Adrenal gland (tissue), 9 donors: ENCODE measurements at regions not wholly inside any gene's neighbourhood (a gene's known extent, or its start where the extent isn't known, plus 50 kb on each side); places are given as distances from the start of the nearest gene placed in this dataset.

Source experiments
- DNase-seq, 7 donors: peaks; one replicate each; pipeline ENCODE4 v3.0.0-alpha.2; 2019 to 2020
- H3K27ac ChIP-seq, 5 donors: fragments of 200-600 bp; sonication (generic) in 4 of 5; 1 replicate in 3 of 5; 2 replicates in 2 of 5; pipeline versions ENCODE4 v1.5.1 to v1.8.0; 2016 to 2020; ENCODE audit warnings: mild to moderate bottlenecking in 1 of 5
- H3K27me3 ChIP-seq: fragments of 200-600 bp; 2 replicates; pipeline ENCODE4 v1.8.0; 2021
- H3K36me3 ChIP-seq, 2 donors: fragments of 200-600 bp; replicated peaks in 1 of 2; 1 replicate in 1 of 2; 2 replicates in 1 of 2; pipeline versions ENCODE4 v1.5.1 to v1.8.0; 2018 to 2022
- H3K4me1 ChIP-seq, 2 donors: fragments of 200-600 bp; replicated peaks in 1 of 2; 1 replicate in 1 of 2; 2 replicates in 1 of 2; pipeline versions ENCODE4 v1.5.1 to v1.8.0; 2018 to 2021
- H3K4me3 ChIP-seq, 4 donors: fragments of 200-600 bp; sonication (generic) in 3 of 4; one replicate each; pipeline ENCODE4 v1.5.1; 2016 to 2018
- H3K9me3 ChIP-seq, 3 donors: fragments of 200-600 bp; sonication (generic) in 1 of 3; replicated peaks in 1 of 3; 1 replicate in 2 of 3; 2 replicates in 1 of 3; pipeline versions ENCODE4 v1.5.1 to v1.8.0; 2016 to 2021
- POLR2A ChIP-seq, 2 donors: fragments of 450-650 bp; IDR thresholded peaks; one replicate each; pipeline ENCODE4 v1.6.1; 2017; ENCODE audit warnings: antibody characterized with exemption in 2 of 2, mild to moderate bottlenecking in 2 of 2, moderate library complexity in 1 of 2
- WGBS, 4 donors: extraction: QIAGEN DNeasy Blood & Tissue Kit in 2 of 4; methylation state at CpG; one replicate each; pipeline versions ENCODE4 v1.1.5 to v1.1.7; 2013 to 2017; 5-methylcytosine and 5-hydroxymethylcytosine counted together
- intact Hi-C, 2 donors: fragments of 100-400 bp; cut with DNase I; formaldehyde crosslinking; loops; one replicate each; pipeline versions ENCODE4 v1.14.1 to v1.15.0; 2022 to 2023
- TF ChIP-seq, protein P1 (sequence below), 6 experiments: fragments of 450-650 bp in 4 of 6; fragments of 200-600 bp in 2 of 6; sonication (generic) in 1 of 6; IDR thresholded peaks; 1 replicate in 5 of 6; 2 replicates in 1 of 6; pipeline versions ENCODE4 v1.5.1 to v1.8.0; 2016 to 2021; ENCODE audit warnings: antibody characterized with exemption in 6 of 6, mild to moderate bottlenecking in 2 of 6, moderate library complexity in 1 of 6
- donor health status: healthy with polysubstance abuse.
- donor health status: Bipolar disorder and iron deficiency.
- donor health status: DM: yes; HTN: yes; CAD: no.
- donor health status: DM: no; HTN: no; CAD: no.
- donor health status: DM: no; HTN: no; CAD: no.

- Histone ChIP-seq H3K4me1 (peaks cover 5 to 22% of the 10 kb centered on the region in 2 donors), H3K36me3 (no peaks in the 10 kb centered on the region), H3K9me3 (no peaks in the 10 kb centered on the region), H3K27me3 (no peaks in the 10 kb centered on the region), H3K4me3 (no peak overlapping the region), H3K27ac (peak overlapping the region in 1 of 5 donors; percentile 2)
- intact Hi-C loops: loop anchor here in 1 of 2 donors (10.0 kb wide), 2 partner anchors 192 to 762 kb away; partner anchors contain the start of gene BTG1
- TF ChIP-seq, protein P1, sequence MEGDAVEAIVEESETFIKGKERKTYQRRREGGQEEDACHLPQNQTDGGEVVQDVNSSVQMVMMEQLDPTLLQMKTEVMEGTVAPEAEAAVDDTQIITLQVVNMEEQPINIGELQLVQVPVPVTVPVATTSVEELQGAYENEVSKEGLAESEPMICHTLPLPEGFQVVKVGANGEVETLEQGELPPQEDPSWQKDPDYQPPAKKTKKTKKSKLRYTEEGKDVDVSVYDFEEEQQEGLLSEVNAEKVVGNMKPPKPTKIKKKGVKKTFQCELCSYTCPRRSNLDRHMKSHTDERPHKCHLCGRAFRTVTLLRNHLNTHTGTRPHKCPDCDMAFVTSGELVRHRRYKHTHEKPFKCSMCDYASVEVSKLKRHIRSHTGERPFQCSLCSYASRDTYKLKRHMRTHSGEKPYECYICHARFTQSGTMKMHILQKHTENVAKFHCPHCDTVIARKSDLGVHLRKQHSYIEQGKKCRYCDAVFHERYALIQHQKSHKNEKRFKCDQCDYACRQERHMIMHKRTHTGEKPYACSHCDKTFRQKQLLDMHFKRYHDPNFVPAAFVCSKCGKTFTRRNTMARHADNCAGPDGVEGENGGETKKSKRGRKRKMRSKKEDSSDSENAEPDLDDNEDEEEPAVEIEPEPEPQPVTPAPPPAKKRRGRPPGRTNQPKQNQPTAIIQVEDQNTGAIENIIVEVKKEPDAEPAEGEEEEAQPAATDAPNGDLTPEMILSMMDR (IDR thresholded peaks at IDR 0.05): no peak
- no peak for TF ChIP-seq POLR2A (IDR thresholded peaks at IDR 0.05)
- 72 to 81% (median 76%) methylated on average over 3 of the region's 3 CpGs for WGBS, 4 donors
- DNase-seq: no peak
Measured at GRCh38 chr12:91383099-91383498, 200.5 kb upstream of the DCN start.

- H3K9me3 ChIP-seq: no peaks in the 10 kb centered on the region
- intact Hi-C loops: loop anchor here in 1 of 2 donors (10.0 kb wide), 2 partner anchors 193 to 763 kb away; partner anchors contain the start of gene BTG1
- no peaks in the 10 kb centered on the region for H3K27me3 ChIP-seq
- TF ChIP-seq POLR2A (IDR thresholded peaks at IDR 0.05): no peak
- TF ChIP-seq, protein P1 (IDR thresholded peaks at IDR 0.05): peak; percentile 84 to 95 (median 90)
- 1 to 4% (median 2%) methylated on average over 4 of the region's 4 CpGs for WGBS, 4 donors
- peak overlapping the region; percentile 59 to 86 (median 76) for H3K27ac ChIP-seq
- no peaks in the 10 kb centered on the region for H3K36me3 ChIP-seq
- peak overlapping the region in 3 of 4 donors; percentile 19 to 65 (median 53) for H3K4me3 ChIP-seq
- H3K4me1 ChIP-seq: peaks cover 5 to 22% of the 10 kb centered on the region in 2 donors
- peak; percentile 70 to 96 (median 88) for DNase-seq
Measured at GRCh38 chr12:91382081-91382543, 199.5 kb upstream of the DCN start.

GRCh38 chr12:91381309-91381804, 198.7 kb upstream of the DCN start:
- Histone ChIP-seq H3K27me3 (no peaks in the 10 kb centered on the region), H3K36me3 (no peaks in the 10 kb centered on the region), H3K9me3 (no peaks in the 10 kb centered on the region), H3K27ac (peak overlapping the region; percentile 59 to 86 (median 76)), H3K4me1 (peaks cover 5 to 22% of the 10 kb centered on the region in 2 donors), H3K4me3 (peak overlapping the region in 2 of 4 donors; percentile 19 to 65)
- peak; percentile 63 to 91 (median 70) for DNase-seq
- TF ChIP-seq POLR2A (IDR thresholded peaks at IDR 0.05): no peak
- TF ChIP-seq, protein P1 (IDR thresholded peaks at IDR 0.05): no peak
- 4 to 9% (median 6%) methylated on average over 11 of the region's 11 CpGs for WGBS, 4 donors
- intact Hi-C loops: loop anchor here in 1 of 2 donors (10.0 kb wide), 2 partner anchors 193 to 763 kb away; partner anchors contain the start of gene BTG1

DNA sequence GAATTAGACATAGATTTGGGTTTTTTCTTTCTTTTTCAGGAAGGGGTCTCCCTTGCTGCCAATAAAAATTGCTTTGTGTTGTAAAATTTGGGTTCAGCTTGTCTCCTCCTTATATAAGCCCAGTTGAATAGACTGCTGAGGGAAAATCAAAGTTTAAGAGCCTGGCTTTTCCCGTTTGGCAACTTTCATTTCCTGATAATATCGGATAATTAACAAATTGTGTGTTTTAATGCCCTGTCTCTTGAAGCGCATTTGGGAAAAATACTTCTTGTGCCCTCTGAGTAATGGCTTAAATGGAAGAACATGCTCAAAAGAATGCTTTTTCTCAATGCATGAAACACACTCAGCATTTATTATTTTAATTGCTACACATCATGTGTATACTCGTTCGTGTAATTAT, 198.0 kb upstream of the DCN start:
- Histone ChIP-seq H3K9me3 (no peaks in the 10 kb centered on the region), H3K4me1 (peaks cover 5 to 22% of the 10 kb centered on the region in 2 donors), H3K27ac (no peak overlapping the region), H3K27me3 (no peaks in the 10 kb centered on the region), H3K4me3 (peak overlapping the region in 1 of 4 donors; percentile 65), H3K36me3 (no peaks in the 10 kb centered on the region)
- intact Hi-C loops: loop anchor here in 1 of 2 donors (10.0 kb wide), 2 partner anchors 194 to 764 kb away; partner anchors contain the start of gene BTG1
- TF ChIP-seq, protein P1 (IDR thresholded peaks at IDR 0.05): no peak
- TF ChIP-seq POLR2A (IDR thresholded peaks at IDR 0.05): no peak
- no peak for DNase-seq
- WGBS, 4 donors: 56 to 62% (median 59%) methylated on average over 5 of the region's 5 CpGs
